ENCODE measurements at regions not wholly inside any gene's neighbourhood (a gene's known extent, or its start where the extent isn't known, plus 50 kb on each side); places are given as distances from the start of the nearest gene placed in this dataset.

DNA sequence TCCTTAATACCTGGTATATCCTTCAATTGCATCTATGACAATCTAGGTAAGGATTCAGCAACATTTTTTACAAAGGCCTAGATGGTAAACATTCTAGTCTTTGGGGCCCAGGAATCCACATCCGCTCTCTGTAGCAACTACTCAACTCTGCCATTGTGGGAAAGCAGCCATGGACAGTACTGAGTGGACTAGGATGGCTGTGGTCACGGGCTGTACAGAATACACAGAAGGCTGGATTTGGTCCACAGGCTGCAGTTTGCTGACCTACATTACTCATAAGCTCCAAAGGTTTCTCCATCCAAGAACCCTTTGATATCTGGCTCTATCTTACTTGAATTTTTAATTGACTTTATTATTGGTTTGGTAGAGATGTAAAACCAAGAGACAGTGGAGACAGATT is 418.3 kb upstream of the LRRTM1 start:
- no peak for ATAC-seq (replicated peaks in 1 of 2)
- Mint-ChIP-seq H3K27me3 (ENCODE audit: low read depth) (no peaks in the 10 kb centered on the region), H3K4me3 (no peak overlapping the region), H3K9me3 (peaks cover 5 to 8% of the 10 kb centered on the region in 2 donors), H3K4me1 (ENCODE audit: low read depth) (no peaks in the 10 kb centered on the region), H3K36me3 (ENCODE audit: insufficient read depth in 2 of 2) (peaks cover 0 to 4% of the 10 kb centered on the region in 2 donors), H3K27ac (no peak overlapping the region)
- no peak for DNase-seq

DNA sequence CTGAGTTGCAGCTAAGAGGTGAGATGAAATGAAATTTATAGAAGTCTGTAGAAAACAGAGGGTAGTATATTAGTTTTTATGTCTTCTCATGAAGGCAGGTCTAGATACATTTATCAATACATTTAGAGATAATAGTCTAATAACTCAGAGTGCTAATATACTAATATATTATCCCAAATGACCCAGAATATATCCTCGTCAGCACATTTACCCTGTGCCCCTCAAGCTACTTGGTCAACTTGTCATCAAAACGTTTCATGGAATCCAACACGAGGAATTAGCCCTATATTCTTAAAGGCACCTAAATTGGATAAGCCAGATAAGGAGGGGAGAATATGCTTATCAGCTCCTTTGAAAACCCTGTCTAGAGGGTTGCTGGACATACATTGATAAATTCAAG is 415.1 kb upstream of the LRRTM1 start:
- H3K4me3 Mint-ChIP-seq, result no peak overlapping the region
- H3K36me3 Mint-ChIP-seq (ENCODE audit: insufficient read depth in 2 of 2), result peaks cover 0 to 2% of the 10 kb centered on the region in 2 donors
- H3K27ac Mint-ChIP-seq, result no peak overlapping the region
- no peak for ATAC-seq (replicated peaks in 1 of 2)
- H3K27me3 Mint-ChIP-seq (ENCODE audit: low read depth), result no peaks in the 10 kb centered on the region
- H3K4me1 Mint-ChIP-seq (ENCODE audit: low read depth), result no peaks in the 10 kb centered on the region
- peaks cover 9 to 11% of the 10 kb centered on the region in 2 donors for H3K9me3 Mint-ChIP-seq
- no peak for DNase-seq

DNA sequence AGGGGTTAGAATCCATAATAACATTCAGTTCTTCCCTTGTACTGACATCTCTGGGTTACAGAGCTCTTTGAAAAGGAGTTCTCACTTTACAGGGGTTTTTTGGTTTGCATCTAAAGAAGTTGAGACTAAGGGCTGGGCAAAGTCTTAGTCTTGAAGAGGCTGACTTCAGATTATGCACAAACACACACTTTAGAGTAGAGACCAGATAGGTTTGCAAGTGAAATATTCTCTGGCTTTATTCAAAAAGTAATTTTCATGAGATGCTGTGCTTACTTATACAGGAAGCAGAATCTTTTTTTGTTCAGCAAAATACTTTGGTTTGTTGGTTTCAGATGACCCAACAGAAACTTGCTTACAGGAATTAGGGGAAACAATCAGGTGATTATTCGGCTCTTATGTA is 410.9 kb upstream of the LRRTM1 start:
- no peak overlapping the region for H3K27ac Mint-ChIP-seq
- ATAC-seq (replicated peaks in 1 of 2), result no peak
- H3K36me3 Mint-ChIP-seq (ENCODE audit: insufficient read depth in 2 of 2), result peaks cover 0 to 2% of the 10 kb centered on the region in 2 donors
- H3K27me3 Mint-ChIP-seq (ENCODE audit: low read depth), result no peaks in the 10 kb centered on the region
- DNase-seq, result no peak
- H3K4me3 Mint-ChIP-seq, result no peak overlapping the region
- no peaks in the 10 kb centered on the region for H3K4me1 Mint-ChIP-seq (ENCODE audit: low read depth)
- H3K9me3 Mint-ChIP-seq, result peaks cover 11 to 13% of the 10 kb centered on the region in 2 donors

DNA sequence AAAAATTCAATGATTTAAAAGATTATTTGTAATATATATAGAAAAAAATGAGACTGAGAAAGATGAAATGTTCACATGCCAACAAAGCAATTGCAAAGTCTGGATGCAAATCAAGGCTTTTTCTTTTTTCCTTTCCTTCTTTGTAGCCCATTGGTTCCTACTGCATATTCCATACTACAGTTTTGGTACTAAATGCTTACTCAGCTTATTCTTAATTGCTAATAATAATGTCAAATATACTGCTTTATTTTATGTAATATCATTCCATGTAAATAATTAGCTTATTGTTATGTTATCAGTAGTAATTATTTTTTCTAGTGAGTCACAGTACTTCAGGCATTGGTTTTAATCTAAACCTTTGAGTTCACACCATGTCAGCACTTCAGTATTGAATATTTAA is 407.4 kb upstream of the LRRTM1 start:
- no peaks in the 10 kb centered on the region for H3K4me1 Mint-ChIP-seq (ENCODE audit: low read depth)
- ATAC-seq (replicated peaks in 1 of 2), result no peak
- no peak overlapping the region for H3K4me3 Mint-ChIP-seq

DNA sequence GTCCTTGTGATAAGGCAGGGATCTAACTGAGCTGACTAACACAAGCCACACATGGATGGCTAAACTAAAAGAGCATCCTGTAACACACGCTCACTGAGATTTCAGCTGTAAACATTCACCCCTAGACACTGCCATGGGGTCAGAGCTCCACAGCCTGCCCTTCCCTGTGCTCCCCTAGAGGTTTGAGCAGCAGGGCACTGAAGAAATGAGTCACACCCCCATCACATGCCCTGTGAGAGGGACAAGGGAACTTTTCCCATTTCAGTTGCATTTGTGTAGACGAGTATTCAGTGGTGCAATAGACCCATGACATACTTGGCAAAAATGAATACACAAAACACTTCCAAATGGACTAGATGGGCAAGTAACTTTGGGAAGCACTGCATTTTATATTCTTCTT is 402.4 kb upstream of the LRRTM1 start:
- no peak overlapping the region for H3K27ac Mint-ChIP-seq
- no peak for ATAC-seq (replicated peaks in 1 of 2)
- H3K36me3 Mint-ChIP-seq (ENCODE audit: insufficient read depth in 2 of 2), result no peaks in the 10 kb centered on the region
- DNase-seq, result no peak
- no peaks in the 10 kb centered on the region for H3K27me3 Mint-ChIP-seq (ENCODE audit: low read depth)
- no peak overlapping the region for H3K4me3 Mint-ChIP-seq
- peaks cover 5 to 10% of the 10 kb centered on the region in 2 donors for H3K9me3 Mint-ChIP-seq
- no peaks in the 10 kb centered on the region for H3K4me1 Mint-ChIP-seq (ENCODE audit: low read depth)

More for the DNA sequence above, 407.4 kb upstream of the LRRTM1 start:
- DNase-seq, result no peak
- Mint-ChIP-seq H3K9me3 (peaks cover 8 to 12% of the 10 kb centered on the region in 2 donors), H3K36me3 (ENCODE audit: insufficient read depth in 2 of 2) (peaks cover 0 to 2% of the 10 kb centered on the region in 2 donors), H3K27me3 (ENCODE audit: low read depth) (no peaks in the 10 kb centered on the region), H3K27ac (no peak overlapping the region)

DNA sequence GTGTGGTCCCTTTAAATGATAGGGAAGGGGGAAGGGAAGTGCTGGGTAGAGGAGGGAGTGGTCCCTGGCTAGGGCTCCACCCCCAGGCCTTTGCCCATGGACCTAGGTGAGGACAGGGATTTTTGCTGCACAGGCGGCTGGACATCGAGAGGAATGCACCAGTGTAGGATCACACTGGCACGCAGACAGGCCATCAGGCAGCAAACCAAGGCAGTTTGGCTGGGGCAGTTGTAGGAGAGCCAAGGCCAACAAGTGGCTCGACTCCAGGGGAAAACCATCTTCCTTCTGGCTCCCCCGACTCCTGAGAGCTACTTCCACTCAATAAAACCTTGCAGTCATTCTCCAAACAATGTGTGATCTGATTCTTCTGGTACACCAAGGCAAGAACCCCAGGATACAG is 402.0 kb upstream of the LRRTM1 start:
- no peak for ATAC-seq (replicated peaks in 1 of 2)
- no peak for DNase-seq
- Mint-ChIP-seq H3K27ac (no peak overlapping the region), H3K9me3 (peaks cover 5 to 11% of the 10 kb centered on the region in 2 donors), H3K27me3 (ENCODE audit: low read depth) (no peaks in the 10 kb centered on the region), H3K4me3 (no peak overlapping the region), H3K36me3 (ENCODE audit: insufficient read depth in 2 of 2) (no peaks in the 10 kb centered on the region), H3K4me1 (ENCODE audit: low read depth) (no peaks in the 10 kb centered on the region)

DNA sequence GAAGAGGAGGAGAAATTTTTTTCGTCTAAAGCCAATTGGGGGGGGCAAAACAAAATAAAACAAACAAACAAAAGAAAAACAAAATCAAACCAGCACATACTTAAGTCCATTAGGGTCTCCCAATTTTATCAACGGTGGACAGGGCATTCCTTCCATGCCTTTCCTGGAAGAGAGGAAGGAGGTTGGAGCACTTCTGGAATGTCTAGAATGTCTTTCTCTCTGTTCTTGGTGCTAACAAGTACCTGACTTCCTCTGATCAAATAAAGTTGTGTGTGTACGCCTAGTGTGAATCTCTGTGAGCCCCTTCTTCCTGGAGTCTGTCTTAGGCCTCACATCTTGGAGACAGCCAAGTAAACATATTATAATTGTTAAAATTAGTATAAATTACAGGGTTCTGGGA is 399.0 kb upstream of the LRRTM1 start:
- H3K27ac Mint-ChIP-seq, result no peak overlapping the region
- ATAC-seq (replicated peaks in 1 of 2) (no peak), DNase-seq (no peak)
- H3K9me3 Mint-ChIP-seq, result peaks cover 10 to 24% of the 10 kb centered on the region in 2 donors
- H3K4me1 Mint-ChIP-seq (ENCODE audit: low read depth), result no peaks in the 10 kb centered on the region
- H3K27me3 Mint-ChIP-seq (ENCODE audit: low read depth), result no peaks in the 10 kb centered on the region
- no peak overlapping the region for H3K4me3 Mint-ChIP-seq
- H3K36me3 Mint-ChIP-seq (ENCODE audit: insufficient read depth in 2 of 2), result peaks cover 0 to under 1% of the 10 kb centered on the region in 2 donors

DNA sequence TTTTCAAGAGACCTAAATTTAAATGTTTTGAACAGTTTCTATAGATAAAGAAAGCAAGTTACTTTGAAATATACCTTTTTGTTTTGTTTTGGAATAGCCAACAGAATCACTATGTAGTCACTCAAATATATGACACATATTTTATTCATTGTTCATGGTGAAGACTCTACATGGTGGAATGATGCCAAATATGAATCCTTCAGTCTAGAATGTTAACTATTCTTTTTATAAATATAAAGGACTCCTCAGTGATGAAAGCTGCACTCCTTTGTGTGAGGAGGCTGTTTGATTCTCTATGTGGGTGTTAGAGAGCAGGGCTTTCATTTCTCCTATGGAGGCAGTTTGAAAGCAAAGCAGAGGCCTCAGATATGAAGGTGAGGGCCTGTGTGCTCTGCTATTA is 396.4 kb upstream of the LRRTM1 start:
- Mint-ChIP-seq H3K36me3 (ENCODE audit: insufficient read depth in 2 of 2) (peaks cover 0 to 3% of the 10 kb centered on the region in 2 donors), H3K27ac (no peak overlapping the region), H3K27me3 (ENCODE audit: low read depth) (no peaks in the 10 kb centered on the region), H3K9me3 (peaks cover 13 to 27% of the 10 kb centered on the region in 2 donors), H3K4me3 (no peak overlapping the region), H3K4me1 (ENCODE audit: low read depth) (no peaks in the 10 kb centered on the region)
- ATAC-seq (replicated peaks in 1 of 2) (no peak), DNase-seq (no peak)
